ENCODE measurements at regions not wholly inside any gene's neighbourhood (a gene's known extent, or its start where the extent isn't known, plus 50 kb on each side); places are given as distances from the start of the nearest gene placed in this dataset.
A peak's percentile ranks its signal among the peaks of the same experiment; 100 is the strongest.

GRCh38 chr4:27357283-27357682, 496.6 kb downstream of the STIM2 start:
- ChIA-PET POLR2A (no interaction called here), CTCF (no interaction called here)
- intact Hi-C loops (cut with micrococcal nuclease; ENCODE audit: unreplicated experiment) (no loop called here), in situ Hi-C loops (cut with HindIII; ENCODE audit: low pct_unique_long_range_greater_than_20kb, low sequenced_read_pairs) (no loop called here)
- Histone ChIP-seq H3K4me3 (ENCODE audit: low read depth in 2 of 2, low read length in 2 of 2) (no peak overlapping the region), H3K4me1 (ENCODE audit: control insufficient read depth, insufficient read depth, low read length) (no peaks in the 10 kb centered on the region), H3K9me3 (ENCODE audit: control insufficient read depth, insufficient read depth, low read depth, low read length) (no peaks in the 10 kb centered on the region), H3K36me3 (ENCODE audit: control insufficient read depth, insufficient read depth, low read length) (no peaks in the 10 kb centered on the region), H3K27me3 (ENCODE audit: control insufficient read depth, insufficient read depth, low read length) (no peaks in the 10 kb centered on the region), H3K27ac (ENCODE audit: low read length) (no peak overlapping the region)
- no TSS peak for BruUV-seq (replicated peaks)
- ATAC-seq, result no peak
- no peak for TF ChIP-seq POLR2AphosphoS5 (IDR thresholded peaks at IDR 0.05; ENCODE audit: low read depth, low read length)
- TF ChIP-seq REST (IDR thresholded peaks at IDR 0.05; ENCODE audit: insufficient read depth in 1 of 2, low read depth in 2 of 2, low read length in 1 of 2), result no peak
- no peak for TF ChIP-seq TCF7L2 (IDR thresholded peaks at IDR 0.05; ENCODE audit: low read depth, low read length)
- TF ChIP-seq SIN3A (IDR thresholded peaks at IDR 0.05; ENCODE audit: borderline replicate concordance, insufficient read depth, low read depth, low read length), result no peak
- peak; percentile 42; the same call in 1 of the 2 replicates for TF ChIP-seq CTCF (IDR thresholded peaks at IDR 0.05)
- DNase-seq (ENCODE audit: low read depth, low spot score), result no peak

GRCh38 chr4:27358269-27358668, 497.6 kb downstream of the STIM2 start:
- no peaks in the 10 kb centered on the region for H3K27me3 ChIP-seq (ENCODE audit: control insufficient read depth, insufficient read depth, low read length)
- no peaks in the 10 kb centered on the region for H3K36me3 ChIP-seq (ENCODE audit: control insufficient read depth, insufficient read depth, low read length)
- intact Hi-C loops (cut with micrococcal nuclease; ENCODE audit: unreplicated experiment) (no loop called here), in situ Hi-C loops (cut with HindIII; ENCODE audit: low pct_unique_long_range_greater_than_20kb, low sequenced_read_pairs) (no loop called here)
- TF ChIP-seq REST (IDR thresholded peaks at IDR 0.05; ENCODE audit: insufficient read depth in 1 of 2, low read depth in 2 of 2, low read length in 1 of 2), result no peak
- no peak for TF ChIP-seq CTCF (IDR thresholded peaks at IDR 0.05)
- TF ChIP-seq TCF7L2 (IDR thresholded peaks at IDR 0.05; ENCODE audit: low read depth, low read length), result no peak
- no peak for TF ChIP-seq SIN3A (IDR thresholded peaks at IDR 0.05; ENCODE audit: borderline replicate concordance, insufficient read depth, low read depth, low read length)
- no peak for TF ChIP-seq POLR2AphosphoS5 (IDR thresholded peaks at IDR 0.05; ENCODE audit: low read depth, low read length)
- DNase-seq (ENCODE audit: low read depth, low spot score) (no peak), ATAC-seq (no peak)
- no peaks in the 10 kb centered on the region for H3K9me3 ChIP-seq (ENCODE audit: control insufficient read depth, insufficient read depth, low read depth, low read length)
- no peaks in the 10 kb centered on the region for H3K4me1 ChIP-seq (ENCODE audit: control insufficient read depth, insufficient read depth, low read length)
- H3K4me3 ChIP-seq (ENCODE audit: low read depth in 2 of 2, low read length in 2 of 2), result no peak overlapping the region
- BruUV-seq (replicated peaks), result no TSS peak
- CTCF ChIA-PET, result no interaction called here
- H3K27ac ChIP-seq (ENCODE audit: low read length), result no peak overlapping the region
- POLR2A ChIA-PET, result no interaction called here

All from Panc1 (cell line).